ENCODE measurements at regions not wholly inside any gene's neighbourhood (a gene's known extent, or its start where the extent isn't known, plus 50 kb on each side); places are given as distances from the start of the nearest gene placed in this dataset.

- no peak for TF ChIP-seq EZH2 (IDR thresholded peaks at IDR 0.05; ENCODE audit: low read length, missing control alignments)
- no peak for TF ChIP-seq CTCF (conservative IDR thresholded peaks at IDR 0.05 in 1 of 2, IDR thresholded peaks at IDR 0.05 in 1 of 2; ENCODE audit: low read depth in 1 of 2, low read length in 2 of 2)
These were observed 180.4 kb upstream of the CDKN2B start for GRCh38 chr9:22189471-22189870.

Data from fibroblast of lung (primary cell).